ENCODE measurements at regions not wholly inside any gene's neighbourhood (a gene's known extent, or its start where the extent isn't known, plus 50 kb on each side); places are given as distances from the start of the nearest gene placed in this dataset.

GRCh38 chr21:16028941-16029464 lies 299.2 kb downstream of the USP25 start:
- H3K9me3 Mint-ChIP-seq, result peaks cover 8% of the 10 kb centered on the region
- no peak for TF ChIP-seq CTCF (conservative IDR thresholded peaks at IDR 0.05)
- no peak overlapping the region for H3K27ac Mint-ChIP-seq
- H3K27me3 Mint-ChIP-seq, result no peaks in the 10 kb centered on the region
- H3K4me1 Mint-ChIP-seq (ENCODE audit: unreplicated experiment), result no peaks in the 10 kb centered on the region
- DNase-seq (ENCODE audit: extremely low spot score, unreplicated experiment), result no peak
- H3K36me3 Mint-ChIP-seq, result peaks cover 4% of the 10 kb centered on the region
- H3K4me3 Mint-ChIP-seq, result no peak overlapping the region

- Mint-ChIP-seq H3K4me1 (ENCODE audit: unreplicated experiment) (no peaks in the 10 kb centered on the region), H3K9me3 (no peaks in the 10 kb centered on the region), H3K27ac (no peak overlapping the region), H3K4me3 (no peak overlapping the region), H3K36me3 (no peaks in the 10 kb centered on the region), H3K27me3 (no peaks in the 10 kb centered on the region)
- DNase-seq (ENCODE audit: extremely low spot score, unreplicated experiment), result no peak
- TF ChIP-seq CTCF (conservative IDR thresholded peaks at IDR 0.05), result no peak
Measured at GRCh38 chr21:16033193-16033592, 303.4 kb downstream of the USP25 start.

GRCh38 chr21:16034446-16035190 lies 304.8 kb downstream of the USP25 start:
- TF ChIP-seq CTCF (conservative IDR thresholded peaks at IDR 0.05), result no peak

GRCh38 chr21:16037421-16037955 lies 307.7 kb downstream of the USP25 start:
- H3K4me1 Mint-ChIP-seq (ENCODE audit: unreplicated experiment), result no peaks in the 10 kb centered on the region
- H3K27me3 Mint-ChIP-seq, result no peaks in the 10 kb centered on the region
- H3K9me3 Mint-ChIP-seq, result peaks cover 6% of the 10 kb centered on the region
- no peaks in the 10 kb centered on the region for H3K36me3 Mint-ChIP-seq
- no peak for DNase-seq (ENCODE audit: extremely low spot score, unreplicated experiment)
- H3K4me3 Mint-ChIP-seq, result no peak overlapping the region
- no peak overlapping the region for H3K27ac Mint-ChIP-seq
- no peak for TF ChIP-seq CTCF (conservative IDR thresholded peaks at IDR 0.05)

More at GRCh38 chr21:16034446-16035190, 304.8 kb downstream of the USP25 start:
- H3K27me3 Mint-ChIP-seq, result no peaks in the 10 kb centered on the region
- H3K9me3 Mint-ChIP-seq, result peaks cover 6% of the 10 kb centered on the region
- H3K4me1 Mint-ChIP-seq (ENCODE audit: unreplicated experiment), result no peaks in the 10 kb centered on the region
- no peak overlapping the region for H3K4me3 Mint-ChIP-seq
- H3K36me3 Mint-ChIP-seq, result no peaks in the 10 kb centered on the region
- no peak for DNase-seq (ENCODE audit: extremely low spot score, unreplicated experiment)
- no peak overlapping the region for H3K27ac Mint-ChIP-seq

GRCh38 chr21:16040601-16041000 lies 310.8 kb downstream of the USP25 start:
- Mint-ChIP-seq H3K9me3 (peaks cover 6% of the 10 kb centered on the region), H3K4me1 (ENCODE audit: unreplicated experiment) (no peaks in the 10 kb centered on the region), H3K36me3 (no peaks in the 10 kb centered on the region), H3K27me3 (no peaks in the 10 kb centered on the region), H3K27ac (no peak overlapping the region), H3K4me3 (no peak overlapping the region)
- no peak for TF ChIP-seq CTCF (conservative IDR thresholded peaks at IDR 0.05)
- no peak for DNase-seq (ENCODE audit: extremely low spot score, unreplicated experiment)

All from type B pancreatic cell (in vitro differentiated cells).